Liver (tissue), 8 donors: ENCODE measurements at regions not wholly inside any gene's neighbourhood (a gene's known extent, or its start where the extent isn't known, plus 50 kb on each side); places are given as distances from the start of the nearest gene placed in this dataset.

Source experiments
- DNase-seq: peaks from one replicate; pipeline ENCODE4 v3.0.0-alpha.2; 2017; ENCODE audit warnings: low spot score
- H3K27ac ChIP-seq, 2 donors: one replicate each; pipeline ENCODE4 v1.7.0; 2013; ENCODE audit warnings: inconsistent platforms in 2 of 2, low read length in 2 of 2, control low read depth in 1 of 2, low read depth in 1 of 2, mild to moderate bottlenecking in 1 of 2
- H3K27me3 ChIP-seq, 4 donors: one replicate each; pipeline versions ENCODE4 v1.6.1 to v1.7.0; 2013; ENCODE audit warnings: low read length in 3 of 4, inconsistent platforms in 1 of 4, mild to moderate bottlenecking in 1 of 4, moderate library complexity in 1 of 4; ENCODE audit not compliant: control insufficient read depth in 4 of 4, insufficient read depth in 4 of 4
- H3K36me3 ChIP-seq, 4 donors: one replicate each; pipeline versions ENCODE4 v1.6.1 to v1.7.0; 2013; ENCODE audit warnings: low read length in 3 of 4, mild to moderate bottlenecking in 3 of 4, low read depth in 1 of 4, moderate library complexity in 1 of 4; ENCODE audit not compliant: control insufficient read depth in 4 of 4, insufficient read depth in 3 of 4
- H3K4me1 ChIP-seq, 4 donors: one replicate each; pipeline versions ENCODE4 v1.6.1 to v1.7.0; 2013; ENCODE audit warnings: low read length in 3 of 4, mild to moderate bottlenecking in 3 of 4, moderate library complexity in 1 of 4; ENCODE audit not compliant: control insufficient read depth in 4 of 4, insufficient read depth in 4 of 4
- H3K4me3 ChIP-seq, 3 donors: one replicate each; pipeline versions ENCODE4 v1.6.1 to v1.7.0; 2013; ENCODE audit warnings: low read length in 3 of 3, control low read depth in 1 of 3, low read depth in 1 of 3, mild to moderate bottlenecking in 1 of 3
- H3K9ac ChIP-seq, 2 donors: one replicate each; pipeline ENCODE4 v1.7.0; 2013; ENCODE audit warnings: low read length in 2 of 2, mild to moderate bottlenecking in 2 of 2, moderate library complexity in 2 of 2, control low read depth in 1 of 2, low read depth in 1 of 2
- H3K9me3 ChIP-seq, 4 donors: one replicate each; pipeline versions ENCODE4 v1.6.1 to v1.7.0; 2013; ENCODE audit warnings: low read length in 3 of 4; ENCODE audit not compliant: control insufficient read depth in 4 of 4
- ATF3 ChIP-seq: IDR thresholded peaks from 2 replicates; pipeline ENCODE4 v1.6.1; 2016; ENCODE audit warnings: antibody characterized with exemption
- EGR1 ChIP-seq, 2 donors: IDR thresholded peaks; 2 replicates each; pipeline ENCODE4 v1.6.1; 2016 to 2018; ENCODE audit warnings: antibody characterized with exemption in 2 of 2, low read depth in 2 of 2
- FOXA1 ChIP-seq: IDR thresholded peaks from 2 replicates; pipeline ENCODE4 v1.6.1; 2016; ENCODE audit warnings: antibody characterized with exemption
- HNF4G ChIP-seq: IDR thresholded peaks from 2 replicates; pipeline ENCODE4 v1.6.1; 2016; ENCODE audit warnings: antibody characterized with exemption
- JUND ChIP-seq, 2 donors: IDR thresholded peaks; 2 replicates each; pipeline ENCODE4 v1.6.1; 2016; ENCODE audit warnings: antibody characterized with exemption in 2 of 2
- RAD21 ChIP-seq, 2 donors: IDR thresholded peaks; 2 replicates each; pipeline ENCODE4 v1.6.1; 2016; ENCODE audit warnings: antibody characterized with exemption in 2 of 2, mild to moderate bottlenecking in 2 of 2
- REST ChIP-seq: IDR thresholded peaks from 2 replicates; pipeline ENCODE4 v1.6.1; 2016; ENCODE audit warnings: antibody characterized with exemption, mild to moderate bottlenecking
- RXRA ChIP-seq, 2 donors: IDR thresholded peaks; 2 replicates each; pipeline ENCODE4 v1.6.1; 2017 to 2018; ENCODE audit warnings: antibody characterized with exemption in 2 of 2, mild to moderate bottlenecking in 1 of 2
- TAF1 ChIP-seq: conservative IDR thresholded peaks from 2 replicates; pipeline ENCODE4 v1.6.1; 2016; ENCODE audit warnings: antibody characterized with exemption, mild to moderate bottlenecking
- YY1 ChIP-seq: IDR thresholded peaks from 2 replicates; pipeline ENCODE4 v1.6.1; 2016; ENCODE audit warnings: antibody characterized with exemption, mild to moderate bottlenecking
- WGBS: extraction: QIAGEN DNeasy Blood & Tissue Kit; methylation state at CpG from one replicate; pipeline ENCODE4 v1.1.7; 2013; 5-methylcytosine and 5-hydroxymethylcytosine counted together
- TF ChIP-seq, protein P1 (sequence below): fragments of 150-350 bp; IDR thresholded peaks from 2 replicates; pipeline ENCODE4 v1.5.1; 2017; ENCODE audit warnings: improper control_type of control experiment, low read depth, low read length; ENCODE audit not compliant: missing input control
- TF ChIP-seq, protein P2 (sequence below): IDR thresholded peaks from 2 replicates; pipeline ENCODE4 v1.6.1; 2016; ENCODE audit warnings: antibody characterized with exemption
- TF ChIP-seq, protein P3 (sequence below): IDR thresholded peaks from 2 replicates; pipeline ENCODE4 v1.6.1; 2016; ENCODE audit warnings: antibody characterized with exemption
- donor health status: healthy.
- donor health status: healthy.
- donor health status: healthy.
- donor health status: healthy.
- donor health status: healthy.

DNA sequence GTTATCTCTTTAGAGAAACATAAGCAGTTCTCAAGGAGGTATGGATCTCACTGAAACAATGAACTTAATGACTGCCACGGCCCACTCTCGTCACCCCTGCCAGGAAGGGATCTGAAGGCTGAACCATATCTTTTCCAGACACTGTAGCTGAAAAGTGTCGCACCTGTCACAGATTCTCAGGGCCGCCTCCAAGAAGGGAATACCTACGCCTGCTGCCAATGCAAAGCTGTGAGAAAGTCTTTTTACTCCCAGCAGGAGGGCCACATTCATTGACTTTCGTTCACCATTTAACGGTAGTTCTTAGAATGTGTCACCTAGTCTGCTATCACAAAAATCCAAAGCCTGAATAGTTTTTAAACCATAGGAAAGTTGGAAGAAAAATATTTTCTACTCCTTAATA, 66.7 kb upstream of the SH3BP4 start:
- Histone ChIP-seq H3K36me3 (no peaks in the 10 kb centered on the region), H3K4me1 (peaks cover under 1 to 32% (median 20%) of the 10 kb centered on the region in 4 donors), H3K4me3 (no peak overlapping the region), H3K9me3 (no peaks in the 10 kb centered on the region), H3K27ac (no peak overlapping the region), H3K27me3 (no peaks in the 10 kb centered on the region), H3K9ac (no peak overlapping the region)
- TF ChIP-seq FOXA1 (no peak), TAF1 (no peak), JUND (IDR thresholded peaks at IDR 0.05) (no peak), REST (no peak), RXRA (IDR thresholded peaks at IDR 0.05) (no peak), HNF4G (no peak), EGR1 (IDR thresholded peaks at IDR 0.05; ENCODE audit: low read depth in 2 of 2) (no peak), ATF3 (no peak)
- TF ChIP-seq, protein P1, sequence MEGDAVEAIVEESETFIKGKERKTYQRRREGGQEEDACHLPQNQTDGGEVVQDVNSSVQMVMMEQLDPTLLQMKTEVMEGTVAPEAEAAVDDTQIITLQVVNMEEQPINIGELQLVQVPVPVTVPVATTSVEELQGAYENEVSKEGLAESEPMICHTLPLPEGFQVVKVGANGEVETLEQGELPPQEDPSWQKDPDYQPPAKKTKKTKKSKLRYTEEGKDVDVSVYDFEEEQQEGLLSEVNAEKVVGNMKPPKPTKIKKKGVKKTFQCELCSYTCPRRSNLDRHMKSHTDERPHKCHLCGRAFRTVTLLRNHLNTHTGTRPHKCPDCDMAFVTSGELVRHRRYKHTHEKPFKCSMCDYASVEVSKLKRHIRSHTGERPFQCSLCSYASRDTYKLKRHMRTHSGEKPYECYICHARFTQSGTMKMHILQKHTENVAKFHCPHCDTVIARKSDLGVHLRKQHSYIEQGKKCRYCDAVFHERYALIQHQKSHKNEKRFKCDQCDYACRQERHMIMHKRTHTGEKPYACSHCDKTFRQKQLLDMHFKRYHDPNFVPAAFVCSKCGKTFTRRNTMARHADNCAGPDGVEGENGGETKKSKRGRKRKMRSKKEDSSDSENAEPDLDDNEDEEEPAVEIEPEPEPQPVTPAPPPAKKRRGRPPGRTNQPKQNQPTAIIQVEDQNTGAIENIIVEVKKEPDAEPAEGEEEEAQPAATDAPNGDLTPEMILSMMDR, result no peak
- TF ChIP-seq, protein P2, sequence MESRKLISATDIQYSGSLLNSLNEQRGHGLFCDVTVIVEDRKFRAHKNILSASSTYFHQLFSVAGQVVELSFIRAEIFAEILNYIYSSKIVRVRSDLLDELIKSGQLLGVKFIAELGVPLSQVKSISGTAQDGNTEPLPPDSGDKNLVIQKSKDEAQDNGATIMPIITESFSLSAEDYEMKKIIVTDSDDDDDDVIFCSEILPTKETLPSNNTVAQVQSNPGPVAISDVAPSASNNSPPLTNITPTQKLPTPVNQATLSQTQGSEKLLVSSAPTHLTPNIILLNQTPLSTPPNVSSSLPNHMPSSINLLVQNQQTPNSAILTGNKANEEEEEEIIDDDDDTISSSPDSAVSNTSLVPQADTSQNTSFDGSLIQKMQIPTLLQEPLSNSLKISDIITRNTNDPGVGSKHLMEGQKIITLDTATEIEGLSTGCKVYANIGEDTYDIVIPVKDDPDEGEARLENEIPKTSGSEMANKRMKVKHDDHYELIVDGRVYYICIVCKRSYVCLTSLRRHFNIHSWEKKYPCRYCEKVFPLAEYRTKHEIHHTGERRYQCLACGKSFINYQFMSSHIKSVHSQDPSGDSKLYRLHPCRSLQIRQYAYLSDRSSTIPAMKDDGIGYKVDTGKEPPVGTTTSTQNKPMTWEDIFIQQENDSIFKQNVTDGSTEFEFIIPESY, result no peak
- WGBS, result 94% methylated on average over 7 of the region's 7 CpGs
- DNase-seq, result no peak

- H3K4me3 ChIP-seq, result no peak overlapping the region
- no peaks in the 10 kb centered on the region for H3K36me3 ChIP-seq
- no peak overlapping the region for H3K9ac ChIP-seq
- no peaks in the 10 kb centered on the region for H3K27me3 ChIP-seq
- no peaks in the 10 kb centered on the region for H3K9me3 ChIP-seq
- H3K27ac ChIP-seq, result no peak overlapping the region
- DNase-seq, result no peak
- 79% methylated on average over 7 of the region's 7 CpGs for WGBS
- peaks cover 2 to 37% (median 24%) of the 10 kb centered on the region in 4 donors for H3K4me1 ChIP-seq
- no peak for TF ChIP-seq YY1
- TF ChIP-seq, protein P1, result no peak
- TF ChIP-seq, protein P2, result no peak
- TF ChIP-seq JUND (IDR thresholded peaks at IDR 0.05), result no peak
- TF ChIP-seq, protein P3, sequence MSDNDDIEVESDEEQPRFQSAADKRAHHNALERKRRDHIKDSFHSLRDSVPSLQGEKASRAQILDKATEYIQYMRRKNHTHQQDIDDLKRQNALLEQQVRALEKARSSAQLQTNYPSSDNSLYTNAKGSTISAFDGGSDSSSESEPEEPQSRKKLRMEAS, result no peak
- no peak for TF ChIP-seq RAD21 (IDR thresholded peaks at IDR 0.05)
These were observed 67.2 kb upstream of the SH3BP4 start for GRCh38 chr2:234884591-234884990.
